ENCODE measurements at regions not wholly inside any gene's neighbourhood (a gene's known extent, or its start where the extent isn't known, plus 50 kb on each side); places are given as distances from the start of the nearest gene placed in this dataset.

GRCh38 chr13:103153466-103153865 lies 87.2 kb upstream of the SLC10A2 start:
- no peak for TF ChIP-seq CTCF (conservative IDR thresholded peaks at IDR 0.05 in 1 of 2, IDR thresholded peaks at IDR 0.05 in 1 of 2; ENCODE audit: extremely low read depth in 1 of 2, insufficient read depth in 1 of 2, low read depth in 1 of 2, low read length in 2 of 2)
- no peak for TF ChIP-seq EZH2 (IDR thresholded peaks at IDR 0.05; ENCODE audit: borderline replicate concordance, low read length)

Measured in mammary epithelial cell (primary cell).